Transverse colon (tissue), 4 donors: ENCODE measurements at regions not wholly inside any gene's neighbourhood (a gene's known extent, or its start where the extent isn't known, plus 50 kb on each side); places are given as distances from the start of the nearest gene placed in this dataset.

Experiments
- DNase-seq: peaks from one replicate; pipeline ENCODE4 v3.0.0-alpha.2; 2019
- H3K27ac ChIP-seq, 4 donors: fragments of 200-600 bp; sonication (generic); 2 replicates each; pipeline ENCODE4 v1.5.1; 2016 to 2018; ENCODE audit warnings: inconsistent platforms in 4 of 4
- H3K27me3 ChIP-seq: fragments of 200-600 bp; sonication (generic); 2 replicates; pipeline ENCODE4 v1.5.1; 2017; ENCODE audit warnings: inconsistent platforms
- H3K36me3 ChIP-seq, 4 donors: fragments of 200-600 bp; sonication (generic); 2 replicates each; pipeline ENCODE4 v1.5.1; 2017 to 2019; ENCODE audit warnings: inconsistent platforms in 4 of 4
- H3K4me1 ChIP-seq, 4 donors: fragments of 200-600 bp; sonication (generic); 2 replicates each; pipeline ENCODE4 v1.5.1; 2017 to 2020; ENCODE audit warnings: inconsistent platforms in 4 of 4
- H3K4me3 ChIP-seq, 4 donors: fragments of 200-600 bp; sonication (generic); 1 replicate in 1 of 4; 2 replicates in 3 of 4; pipeline versions ENCODE4 v1.5.1 to v1.6.1; 2017 to 2019; ENCODE audit warnings: inconsistent platforms in 4 of 4
- H3K9me3 ChIP-seq, 2 donors: fragments of 200-600 bp; sonication (generic); 2 replicates each; pipeline ENCODE4 v1.5.1; 2017 to 2019; ENCODE audit warnings: inconsistent platforms in 2 of 2
- EP300 ChIP-seq: sonication (generic); formaldehyde crosslinking; IDR thresholded peaks from one replicate; pipeline ENCODE4 v1.6.1; 2017; ENCODE audit warnings: antibody characterized with exemption, low read depth
- POLR2A ChIP-seq: fragments of 450-650 bp; IDR thresholded peaks from one replicate; pipeline ENCODE4 v1.6.1; 2016; ENCODE audit warnings: antibody characterized with exemption, mild to moderate bottlenecking, moderate library complexity
- POLR2AphosphoS5 ChIP-seq, 3 donors: sonication (generic); formaldehyde crosslinking; IDR thresholded peaks; one replicate each; pipeline ENCODE4 v1.6.1; 2016; ENCODE audit warnings: antibody characterized with exemption in 3 of 3
- WGBS, 2 donors: methylation state at CpG; one replicate each; pipeline ENCODE4 v1.1.5; 2018; ENCODE audit warnings: low coverage in 1 of 2; 5-methylcytosine and 5-hydroxymethylcytosine counted together
- in situ Hi-C, 4 donors: fragments of 200-750 bp; cut with MboI; loops; one replicate each; pipeline versions ENCODE4 v1.15.0 to v1.15.1; 2017; ENCODE audit warnings: low sequenced_read_pairs in 3 of 4, low pct_ligation_motif_present in 1 of 4, low pct_unique_long_range_greater_than_20kb in 1 of 4
- intact Hi-C: fragments of 100-400 bp; cut with DNase I; formaldehyde crosslinking; loops from one replicate; pipeline ENCODE4 v1.15.1; 2023; ENCODE audit warnings: low total_unique reads
- TF ChIP-seq, protein P1 (sequence below), 5 experiments: fragments of 200-600 bp in 3 of 5; fragments of 450-650 bp in 2 of 5; sonication (generic) in 3 of 5; IDR thresholded peaks; 1 replicate in 2 of 5; 2 replicates in 3 of 5; pipeline ENCODE4 v1.5.1; 2016 to 2017; ENCODE audit warnings: antibody characterized with exemption in 5 of 5, inconsistent platforms in 3 of 5, mild to moderate bottlenecking in 2 of 5, moderate library complexity in 1 of 5

DNA sequence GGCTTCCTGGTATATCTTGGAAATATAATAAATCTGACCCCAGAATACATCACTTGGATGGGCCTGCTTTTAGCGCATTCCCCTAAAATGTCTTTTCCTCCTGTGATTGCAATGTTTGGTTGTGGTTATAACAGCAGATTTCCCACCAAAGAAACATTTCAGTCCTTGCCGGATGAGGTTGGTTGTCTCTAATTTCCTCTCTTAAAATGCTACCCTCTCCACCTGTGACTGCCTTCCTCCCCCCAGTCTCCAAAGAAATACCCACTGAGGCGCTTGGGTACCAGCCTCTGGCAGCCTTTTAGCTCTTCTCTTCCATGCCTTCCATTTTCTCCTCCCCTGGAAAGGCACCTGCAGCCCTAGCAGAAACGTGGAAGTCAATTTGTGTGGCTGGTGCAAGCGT lies 102.1 kb upstream of the SIX3 start:
- H3K27ac ChIP-seq = no peak overlapping the region
- intact Hi-C loops = no loop called here
- WGBS, 2 donors = 83 to 89% methylated on average over 4 to 5 of the region's 5 CpGs
- no peak for TF ChIP-seq EP300
- TF ChIP-seq, protein P1, sequence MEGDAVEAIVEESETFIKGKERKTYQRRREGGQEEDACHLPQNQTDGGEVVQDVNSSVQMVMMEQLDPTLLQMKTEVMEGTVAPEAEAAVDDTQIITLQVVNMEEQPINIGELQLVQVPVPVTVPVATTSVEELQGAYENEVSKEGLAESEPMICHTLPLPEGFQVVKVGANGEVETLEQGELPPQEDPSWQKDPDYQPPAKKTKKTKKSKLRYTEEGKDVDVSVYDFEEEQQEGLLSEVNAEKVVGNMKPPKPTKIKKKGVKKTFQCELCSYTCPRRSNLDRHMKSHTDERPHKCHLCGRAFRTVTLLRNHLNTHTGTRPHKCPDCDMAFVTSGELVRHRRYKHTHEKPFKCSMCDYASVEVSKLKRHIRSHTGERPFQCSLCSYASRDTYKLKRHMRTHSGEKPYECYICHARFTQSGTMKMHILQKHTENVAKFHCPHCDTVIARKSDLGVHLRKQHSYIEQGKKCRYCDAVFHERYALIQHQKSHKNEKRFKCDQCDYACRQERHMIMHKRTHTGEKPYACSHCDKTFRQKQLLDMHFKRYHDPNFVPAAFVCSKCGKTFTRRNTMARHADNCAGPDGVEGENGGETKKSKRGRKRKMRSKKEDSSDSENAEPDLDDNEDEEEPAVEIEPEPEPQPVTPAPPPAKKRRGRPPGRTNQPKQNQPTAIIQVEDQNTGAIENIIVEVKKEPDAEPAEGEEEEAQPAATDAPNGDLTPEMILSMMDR (IDR thresholded peaks at IDR 0.05) = no peak
- no peaks in the 10 kb centered on the region for H3K9me3 ChIP-seq
- no peaks in the 10 kb centered on the region for H3K27me3 ChIP-seq
- H3K4me3 ChIP-seq = no peak overlapping the region
- no peak for DNase-seq
- no peaks in the 10 kb centered on the region for H3K4me1 ChIP-seq
- H3K36me3 ChIP-seq = no peaks in the 10 kb centered on the region
- in situ Hi-C loops = no loop called here

DNA sequence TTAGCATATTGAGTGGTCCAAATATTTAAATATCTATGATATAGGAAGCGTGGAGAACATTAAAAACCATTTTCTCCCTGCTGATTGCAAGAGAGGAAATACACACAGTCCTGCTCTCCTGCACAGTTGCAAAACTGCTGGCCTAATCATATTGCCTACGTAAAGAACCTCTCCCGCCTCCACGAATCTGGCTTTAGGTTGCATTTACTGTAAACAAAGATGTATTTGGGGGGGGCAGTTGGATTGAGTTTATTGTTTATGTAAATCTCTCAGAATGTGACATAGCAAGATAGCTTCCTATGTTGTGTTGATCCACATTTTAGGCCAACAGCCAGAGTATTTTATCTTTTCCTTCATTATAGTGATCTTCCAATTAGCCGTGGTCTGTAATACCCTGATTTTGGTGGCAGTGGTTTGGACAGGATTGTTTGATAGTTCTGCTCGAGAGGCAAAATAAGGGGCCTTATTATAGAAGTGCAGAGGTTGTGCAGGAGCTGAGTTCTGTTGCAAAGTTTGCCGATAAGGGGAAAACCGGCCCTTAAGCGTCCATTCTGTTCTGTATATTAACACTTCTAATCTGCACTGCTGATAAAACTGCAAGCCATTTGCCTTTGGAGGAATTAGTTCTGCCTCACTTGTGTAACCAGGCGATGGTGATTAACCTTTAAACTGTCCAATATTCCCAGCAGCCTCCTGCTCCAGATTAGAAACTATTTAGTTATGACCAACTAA lies 101.6 kb upstream of the SIX3 start:
- H3K27me3 ChIP-seq = no peaks in the 10 kb centered on the region
- WGBS, 2 donors = 60 to 84% methylated on average over 2 to 10 of the region's 10 CpGs
- no peak overlapping the region for H3K4me3 ChIP-seq
- DNase-seq = no peak
- H3K4me1 ChIP-seq = no peaks in the 10 kb centered on the region
- H3K9me3 ChIP-seq = no peaks in the 10 kb centered on the region
- in situ Hi-C loops = no loop called here
- intact Hi-C loops = no loop called here
- no peaks in the 10 kb centered on the region for H3K36me3 ChIP-seq
- TF ChIP-seq POLR2A = no peak
- no peak for TF ChIP-seq EP300
- TF ChIP-seq POLR2AphosphoS5 (IDR thresholded peaks at IDR 0.05) = no peak
- TF ChIP-seq, protein P1 (IDR thresholded peaks at IDR 0.05) = no peak
- no peak overlapping the region for H3K27ac ChIP-seq

DNA sequence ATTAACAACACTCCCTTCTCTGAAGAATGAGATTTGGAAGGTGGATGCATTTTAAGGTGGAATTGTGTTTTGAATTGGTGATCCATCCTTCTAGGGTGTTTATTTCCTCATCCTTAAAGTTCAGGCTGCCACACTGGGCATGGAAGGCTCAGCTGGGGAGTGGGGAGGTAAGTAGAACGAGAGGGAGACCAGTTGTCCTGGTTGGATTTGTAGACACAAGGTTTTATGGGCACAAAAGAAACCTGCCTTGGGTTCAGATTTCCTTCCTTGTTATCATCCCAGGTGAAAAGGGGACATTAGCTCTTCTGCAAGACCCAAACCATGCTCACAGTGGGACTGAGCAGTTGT lies 101.0 kb upstream of the SIX3 start:
- Histone ChIP-seq H3K27ac (no peak overlapping the region), H3K4me3 (no peak overlapping the region), H3K27me3 (no peaks in the 10 kb centered on the region), H3K4me1 (no peaks in the 10 kb centered on the region), H3K36me3 (no peaks in the 10 kb centered on the region), H3K9me3 (no peaks in the 10 kb centered on the region)
- no peak for TF ChIP-seq EP300
- TF ChIP-seq POLR2A = no peak
- TF ChIP-seq, protein P1 (IDR thresholded peaks at IDR 0.05) = no peak
- no peak for TF ChIP-seq POLR2AphosphoS5 (IDR thresholded peaks at IDR 0.05)
- in situ Hi-C loops = no loop called here
- WGBS, 2 donors = 69% methylated on average over 1 of the region's 1 CpG; no CpG with 5 or more reads in 1 of the 2 donors
- no peak for DNase-seq
- intact Hi-C loops = no loop called here

DNA sequence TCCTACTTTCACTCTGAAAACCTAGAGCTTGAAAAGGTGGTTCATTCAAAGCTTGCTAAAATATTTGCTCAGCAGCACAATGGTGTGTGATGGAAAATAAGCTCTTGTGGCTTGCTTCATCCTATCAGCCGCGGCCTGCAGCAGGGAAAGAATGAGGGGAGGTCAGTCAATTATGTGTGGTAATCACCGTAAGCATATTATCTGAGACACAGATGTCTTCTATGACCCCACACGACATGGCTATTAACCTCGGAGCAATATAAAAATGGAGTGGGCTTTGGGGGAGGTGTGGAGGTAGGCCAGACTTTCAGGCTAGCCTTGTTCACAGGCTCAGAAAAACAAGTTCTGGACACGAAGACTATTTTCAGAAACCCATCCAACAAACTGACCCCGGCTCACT lies 98.4 kb upstream of the SIX3 start:
- Histone ChIP-seq H3K27me3 (no peaks in the 10 kb centered on the region), H3K27ac (no peak overlapping the region), H3K9me3 (no peaks in the 10 kb centered on the region), H3K4me3 (no peak overlapping the region), H3K36me3 (no peaks in the 10 kb centered on the region), H3K4me1 (no peaks in the 10 kb centered on the region)
- in situ Hi-C loops = no loop called here
- 84% methylated on average over 7 of the region's 7 CpGs; no CpG with 5 or more reads in 1 of the 2 donors for WGBS, 2 donors
- no peak for TF ChIP-seq EP300
- TF ChIP-seq, protein P1 (IDR thresholded peaks at IDR 0.05) = no peak
- no peak for TF ChIP-seq POLR2A
- no peak for TF ChIP-seq POLR2AphosphoS5 (IDR thresholded peaks at IDR 0.05)
- no peak for DNase-seq
- intact Hi-C loops = no loop called here
